ENCODE measurements at regions not wholly inside any gene's neighbourhood (a gene's known extent, or its start where the extent isn't known, plus 50 kb on each side); places are given as distances from the start of the nearest gene placed in this dataset.

GRCh38 chr9:108160039-108160438 is 670.5 kb upstream of the KLF4 start:
- no peaks in the 10 kb centered on the region for H3K36me3 ChIP-seq
- peaks cover 0 to 16% (median 3%) of the 10 kb centered on the region in 3 donors for H3K4me1 ChIP-seq
- TF ChIP-seq CTCF (IDR thresholded peaks at IDR 0.05) (no peak), POLR2A (IDR thresholded peaks at IDR 0.05) (no peak)
- WGBS, 2 donors: 100% methylated on average over 1 of the region's 1 CpG; no CpG with 5 or more reads in 1 of the 2 donors
- no peak for DNase-seq
- H3K4me3 ChIP-seq: no peak overlapping the region
- H3K27me3 ChIP-seq: no peaks in the 10 kb centered on the region
- intact Hi-C loops (cut with DNase I): no loop called here
- H3K9me3 ChIP-seq: no peaks in the 10 kb centered on the region
- no peak overlapping the region for H3K27ac ChIP-seq

GRCh38 chr9:108158236-108158995 is 668.8 kb upstream of the KLF4 start:
- Histone ChIP-seq H3K36me3 (no peaks in the 10 kb centered on the region), H3K4me1 (peaks cover 0 to 13% (median 3%) of the 10 kb centered on the region in 3 donors), H3K27ac (no peak overlapping the region), H3K9me3 (no peaks in the 10 kb centered on the region), H3K4me3 (no peak overlapping the region), H3K27me3 (no peaks in the 10 kb centered on the region)
- intact Hi-C loops (cut with DNase I): no loop called here
- WGBS, 2 donors: 72 to 83% methylated on average over 4 of the region's 4 CpGs
- DNase-seq: no peak
- TF ChIP-seq POLR2A (IDR thresholded peaks at IDR 0.05): no peak
- no peak for TF ChIP-seq CTCF (IDR thresholded peaks at IDR 0.05)

DNA sequence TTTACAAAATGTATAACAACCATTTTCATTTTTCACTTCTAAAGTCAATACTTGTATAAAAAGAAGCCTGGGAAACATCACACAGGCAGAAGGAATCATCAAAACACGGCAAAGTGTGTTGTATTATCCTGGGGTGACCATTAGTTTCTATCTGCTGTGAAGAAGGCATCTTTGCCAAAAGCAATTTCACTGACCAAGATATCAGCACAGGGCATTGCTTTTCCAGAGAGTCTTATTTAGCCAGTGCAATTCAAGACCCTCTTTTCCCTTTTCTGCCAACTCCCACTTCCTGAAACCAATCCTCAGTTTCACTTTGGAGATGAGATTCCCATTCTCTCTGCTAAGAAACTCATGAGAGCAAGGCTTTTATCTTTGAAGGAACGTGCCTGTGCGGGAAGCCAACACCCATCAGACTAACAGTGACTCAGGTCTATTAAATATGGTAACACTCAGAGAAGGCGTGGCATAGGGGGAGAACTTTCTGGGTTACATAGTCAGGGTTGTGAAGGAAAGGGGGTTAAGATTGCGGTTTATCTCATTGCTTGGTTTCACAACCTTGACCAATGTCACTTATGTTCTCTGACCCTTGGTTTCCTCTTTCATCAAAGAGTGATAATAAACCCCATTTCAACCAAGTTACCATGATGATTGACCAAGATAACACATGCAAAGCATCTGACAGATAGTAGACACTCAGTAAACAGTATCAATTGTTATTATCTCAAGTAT is 666.9 kb upstream of the KLF4 start:
- H3K36me3 ChIP-seq: no peaks in the 10 kb centered on the region
- DNase-seq: no peak
- TF ChIP-seq POLR2A (IDR thresholded peaks at IDR 0.05): no peak
- TF ChIP-seq CTCF (IDR thresholded peaks at IDR 0.05): no peak
- H3K27ac ChIP-seq: peak overlapping the region in 1 of 4 donors; percentile 44
- no peaks in the 10 kb centered on the region for H3K27me3 ChIP-seq
- H3K4me1 ChIP-seq: peaks cover 0 to 12% (median 3%) of the 10 kb centered on the region in 3 donors
- H3K4me3 ChIP-seq: no peak overlapping the region
- intact Hi-C loops (cut with DNase I): no loop called here
- 24 to 52% methylated on average over 5 of the region's 5 CpGs for WGBS, 2 donors
- H3K9me3 ChIP-seq: no peaks in the 10 kb centered on the region

DNA sequence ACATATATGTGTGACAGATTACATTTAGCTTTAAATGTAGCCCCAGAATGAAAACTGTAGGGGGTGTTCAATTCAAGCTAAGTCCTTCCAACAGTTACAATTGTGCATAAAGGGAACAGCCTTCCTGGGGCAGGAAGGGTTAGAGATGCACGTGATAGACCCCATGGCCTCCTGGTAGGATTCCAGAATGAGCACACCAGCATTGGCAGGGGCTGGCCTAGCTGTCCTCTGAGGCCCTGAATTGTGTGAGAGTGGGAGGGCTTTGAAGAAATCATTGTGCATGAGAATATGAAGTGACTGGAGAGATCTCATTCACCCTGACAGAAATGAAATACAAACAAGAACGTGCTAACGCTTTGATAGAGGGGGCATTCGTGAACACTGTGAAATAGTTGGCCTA is 663.8 kb upstream of the KLF4 start:
- intact Hi-C loops (cut with DNase I): no loop called here
- Histone ChIP-seq H3K4me1 (peaks cover 0 to 23% (median 3%) of the 10 kb centered on the region in 3 donors), H3K27ac (no peak overlapping the region), H3K27me3 (no peaks in the 10 kb centered on the region), H3K4me3 (no peak overlapping the region), H3K36me3 (no peaks in the 10 kb centered on the region), H3K9me3 (no peaks in the 10 kb centered on the region)
- TF ChIP-seq POLR2A (IDR thresholded peaks at IDR 0.05) (no peak), CTCF (IDR thresholded peaks at IDR 0.05) (no peak)
- no peak for DNase-seq
- 78 to 89% methylated on average over 4 of the region's 4 CpGs for WGBS, 2 donors
